CD4-positive, alpha-beta T cell (primary cell): ENCODE measurements at regions not wholly inside any gene's neighbourhood (a gene's known extent, or its start where the extent isn't known, plus 50 kb on each side); places are given as distances from the start of the nearest gene placed in this dataset.

Experiments used
- ATAC-seq: fragments of 200-7000 bp; cut with Tn5 transposase; one replicate; pipeline ENCODE4 v1.10.0; 2022; ENCODE audit warnings: mild to moderate bottlenecking; ENCODE audit not compliant: poor library complexity
- CTCF ChIA-PET: fragments of 350-600 bp; sonication (Branson Sonifier 250); formaldehyde crosslinking; loops from one replicate; lab custom pipeline; 2021; ENCODE audit warnings: antibody characterized with exemption, inconsistent platforms; lab: Charles Lee
- POLR2A ChIA-PET: fragments of 350-600 bp; sonication (Branson Sonifier 250); formaldehyde crosslinking; loops from one replicate; lab custom pipeline; 2021; ENCODE audit warnings: antibody characterized with exemption, inconsistent platforms; lab: Charles Lee
- DNase-seq, 14 experiments: peaks; one replicate each; pipeline ENCODE4 v3.0.0-alpha.2; 2013 to 2020; ENCODE audit warnings: mixed read lengths in 2 of 14
- H3K27ac ChIP-seq, 2 donors: one replicate each; pipeline versions ENCODE4 v1.5.1 to v1.7.0; 2013; ENCODE audit warnings: low read length in 2 of 2, low read depth in 1 of 2, mild to moderate bottlenecking in 1 of 2
- H3K27me3 ChIP-seq, 2 experiments: 1 replicate in 1 of 2; 2 replicates in 1 of 2; pipeline versions ENCODE4 v1.6.1 to v1.7.0; 2013; ENCODE audit warnings: low read length in 2 of 2, control low read depth in 1 of 2, mild to moderate bottlenecking in 1 of 2, moderate library complexity in 1 of 2; ENCODE audit not compliant: insufficient read depth in 2 of 2, control insufficient read depth in 1 of 2
- H3K36me3 ChIP-seq: one replicate; pipeline ENCODE4 v1.6.1; 2013; ENCODE audit warnings: low read length, control low read depth; ENCODE audit not compliant: insufficient read depth
- H3K4me1 ChIP-seq: one replicate; pipeline ENCODE4 v1.6.1; 2013; ENCODE audit warnings: low read length, control low read depth; ENCODE audit not compliant: insufficient read depth
- H3K4me3 ChIP-seq: one replicate; pipeline ENCODE4 v1.5.1; 2013; ENCODE audit warnings: mild to moderate bottlenecking, low read length, moderate library complexity
- H3K9me3 ChIP-seq, 2 experiments: 1 replicate in 1 of 2; 2 replicates in 1 of 2; pipeline versions ENCODE4 v1.6.1 to v1.7.0; 2013; ENCODE audit warnings: low read length in 2 of 2, mild to moderate bottlenecking in 2 of 2, control low read depth in 1 of 2, moderate library complexity in 1 of 2; ENCODE audit not compliant: control insufficient read depth in 1 of 2, insufficient read depth in 1 of 2
- H3K27ac Mint-ChIP-seq: one replicate; pipeline ENCODE4 v1.8.0; 2020; ENCODE audit warnings: mixed read lengths
- H3K27me3 Mint-ChIP-seq: one replicate; pipeline ENCODE4 v1.8.0; 2021; ENCODE audit warnings: mixed read lengths
- H3K36me3 Mint-ChIP-seq: one replicate; pipeline ENCODE4 v1.8.0; 2021; ENCODE audit warnings: low read depth, mixed read lengths
- H3K4me1 Mint-ChIP-seq: one replicate; pipeline ENCODE4 v1.8.0; 2021; ENCODE audit warnings: low read depth, mixed read lengths
- H3K4me3 Mint-ChIP-seq: one replicate; pipeline ENCODE4 v1.8.0; 2020; ENCODE audit warnings: mild to moderate bottlenecking, mixed read lengths
- H3K9me3 Mint-ChIP-seq: one replicate; pipeline ENCODE4 v1.8.0; 2020; ENCODE audit warnings: mixed read lengths
- CTCF ChIP-seq: fragments of 200-600 bp; IDR thresholded peaks from one replicate; pipeline ENCODE4 v1.8.0; 2022; ENCODE audit warnings: antibody characterized with exemption, mild to moderate bottlenecking
- intact Hi-C, 2 experiments: fragments of 100-400 bp; cut with DNase I in 1 of 2; cut with micrococcal nuclease in 1 of 2; formaldehyde crosslinking; loops; one replicate each; pipeline versions ENCODE4 v1.15.1 to v1.9.0; 2023 to 2025; cut with DNase I, micrococcal nuclease

- Histone ChIP-seq H3K36me3 (no peaks in the 10 kb centered on the region), H3K27ac (no peak overlapping the region), H3K4me1 (peaks cover 3% of the 10 kb centered on the region), H3K27me3 (no peaks in the 10 kb centered on the region), H3K4me3 (no peak overlapping the region), H3K9me3 (peaks cover 0 to 13% of the 10 kb centered on the region in 2 experiments)
- intact Hi-C loops: no loop called here
- DNase-seq (no peak), ATAC-seq (no peak)
- H3K27me3 Mint-ChIP-seq: no peaks in the 10 kb centered on the region
- CTCF ChIA-PET: no interaction called here
- POLR2A ChIA-PET: no interaction called here
- TF ChIP-seq CTCF: no peak
- no peaks in the 10 kb centered on the region for H3K36me3 Mint-ChIP-seq
- no peak overlapping the region for H3K4me3 Mint-ChIP-seq
- peaks cover 10% of the 10 kb centered on the region for H3K4me1 Mint-ChIP-seq
- no peak overlapping the region for H3K27ac Mint-ChIP-seq
- no peaks in the 10 kb centered on the region for H3K9me3 Mint-ChIP-seq
Observed at GRCh38 chr18:75156831-75157230, 52.1 kb downstream of the PTGR3 start.

- Mint-ChIP-seq H3K27me3 (no peaks in the 10 kb centered on the region), H3K4me3 (no peak overlapping the region), H3K4me1 (peaks cover 5% of the 10 kb centered on the region), H3K36me3 (no peaks in the 10 kb centered on the region), H3K27ac (no peak overlapping the region), H3K9me3 (peaks cover 2% of the 10 kb centered on the region)
- no peak for ATAC-seq
- no peak for DNase-seq
- no peak overlapping the region for H3K4me3 ChIP-seq
- TF ChIP-seq CTCF: no peak
- ChIA-PET POLR2A (no interaction called here), CTCF (no interaction called here)
- no peaks in the 10 kb centered on the region for H3K36me3 ChIP-seq
- peaks cover 4 to 13% of the 10 kb centered on the region in 2 experiments for H3K9me3 ChIP-seq
- H3K4me1 ChIP-seq: no peaks in the 10 kb centered on the region
- H3K27me3 ChIP-seq: no peaks in the 10 kb centered on the region
- intact Hi-C loops: no loop called here
- no peak overlapping the region for H3K27ac ChIP-seq
Observed at GRCh38 chr18:75156139-75156750, 52.7 kb downstream of the PTGR3 start.

GRCh38 chr18:75154997-75155396 is 53.9 kb downstream of the PTGR3 start:
- no peaks in the 10 kb centered on the region for H3K4me1 Mint-ChIP-seq

More at GRCh38 chr18:75154997-75155396, 53.9 kb downstream of the PTGR3 start:
- no peak overlapping the region for H3K27ac Mint-ChIP-seq
- H3K9me3 Mint-ChIP-seq: peaks cover 2% of the 10 kb centered on the region
- H3K27me3 Mint-ChIP-seq: no peaks in the 10 kb centered on the region
- H3K36me3 Mint-ChIP-seq: no peaks in the 10 kb centered on the region
- H3K27me3 ChIP-seq: no peaks in the 10 kb centered on the region
- ChIA-PET CTCF (no interaction called here), POLR2A (no interaction called here)
- DNase-seq: no peak
- ATAC-seq: no peak
- no peak overlapping the region for H3K27ac ChIP-seq
- no peaks in the 10 kb centered on the region for H3K36me3 ChIP-seq
- peaks cover 4 to 13% of the 10 kb centered on the region in 2 experiments for H3K9me3 ChIP-seq
- no peak for TF ChIP-seq CTCF
- H3K4me3 Mint-ChIP-seq: no peak overlapping the region
- no peak overlapping the region for H3K4me3 ChIP-seq
- H3K4me1 ChIP-seq: no peaks in the 10 kb centered on the region
- intact Hi-C loops: no loop called here
